Lower leg skin (tissue), 3 donors: ENCODE measurements at regions not wholly inside any gene's neighbourhood (a gene's known extent, or its start where the extent isn't known, plus 50 kb on each side); places are given as distances from the start of the nearest gene placed in this dataset.

ENCODE experiments used
- POLR2A ChIP-seq, 2 donors: fragments of 450-650 bp; IDR thresholded peaks; one replicate each; pipeline ENCODE4 v1.6.1; 2016 to 2017; ENCODE audit warnings: antibody characterized with exemption in 2 of 2, mild to moderate bottlenecking in 1 of 2, moderate library complexity in 1 of 2
- TF ChIP-seq, protein P1 (sequence below), 3 donors: fragments of 450-650 bp; IDR thresholded peaks; one replicate each; pipeline ENCODE4 v1.5.1; 2016; ENCODE audit warnings: antibody characterized with exemption in 3 of 3, mild to moderate bottlenecking in 3 of 3, moderate library complexity in 2 of 3

DNA sequence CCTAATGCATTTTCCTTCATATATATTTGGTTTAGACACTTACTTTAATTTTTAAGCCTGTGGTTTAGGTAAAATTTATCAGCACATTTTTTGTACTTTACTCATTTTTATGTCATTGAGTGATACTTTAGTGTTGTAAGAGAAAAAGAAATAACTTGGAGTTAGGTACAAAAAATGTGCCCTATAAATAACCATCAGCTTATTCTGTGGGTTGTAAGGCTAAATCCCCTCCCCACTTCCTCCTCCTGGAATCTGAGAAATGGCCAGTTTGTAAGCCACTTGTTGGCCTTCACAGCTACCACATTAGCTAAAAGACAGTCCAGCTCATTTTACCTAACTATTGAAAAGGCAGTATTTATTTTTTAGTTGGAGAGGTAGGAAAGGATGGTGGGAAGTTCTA is 576.3 kb downstream of the PKHD1 start:
- TF ChIP-seq POLR2A (IDR thresholded peaks at IDR 0.05) = no peak
- TF ChIP-seq, protein P1, sequence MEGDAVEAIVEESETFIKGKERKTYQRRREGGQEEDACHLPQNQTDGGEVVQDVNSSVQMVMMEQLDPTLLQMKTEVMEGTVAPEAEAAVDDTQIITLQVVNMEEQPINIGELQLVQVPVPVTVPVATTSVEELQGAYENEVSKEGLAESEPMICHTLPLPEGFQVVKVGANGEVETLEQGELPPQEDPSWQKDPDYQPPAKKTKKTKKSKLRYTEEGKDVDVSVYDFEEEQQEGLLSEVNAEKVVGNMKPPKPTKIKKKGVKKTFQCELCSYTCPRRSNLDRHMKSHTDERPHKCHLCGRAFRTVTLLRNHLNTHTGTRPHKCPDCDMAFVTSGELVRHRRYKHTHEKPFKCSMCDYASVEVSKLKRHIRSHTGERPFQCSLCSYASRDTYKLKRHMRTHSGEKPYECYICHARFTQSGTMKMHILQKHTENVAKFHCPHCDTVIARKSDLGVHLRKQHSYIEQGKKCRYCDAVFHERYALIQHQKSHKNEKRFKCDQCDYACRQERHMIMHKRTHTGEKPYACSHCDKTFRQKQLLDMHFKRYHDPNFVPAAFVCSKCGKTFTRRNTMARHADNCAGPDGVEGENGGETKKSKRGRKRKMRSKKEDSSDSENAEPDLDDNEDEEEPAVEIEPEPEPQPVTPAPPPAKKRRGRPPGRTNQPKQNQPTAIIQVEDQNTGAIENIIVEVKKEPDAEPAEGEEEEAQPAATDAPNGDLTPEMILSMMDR (IDR thresholded peaks at IDR 0.05) = no peak
